Omental fat pad (tissue), 3 donors: ENCODE measurements at regions not wholly inside any gene's neighbourhood (a gene's known extent, or its start where the extent isn't known, plus 50 kb on each side); places are given as distances from the start of the nearest gene placed in this dataset.
A peak's percentile ranks its signal among the peaks of the same experiment; 100 is the strongest.
"Not testable (repeated sequence)": the region's sequence is repeated elsewhere in the genome, so short reads cannot be mapped to it uniquely, and the experiment has no call there.

Experiments used
- ATAC-seq: fragments of 150-250 bp; one replicate; pipeline ENCODE4 v1.9.1; 2016; ENCODE audit warnings: mild to moderate bottlenecking, moderate library complexity; ENCODE audit not compliant: low FRiP score
- DNase-seq: peaks from one replicate; pipeline ENCODE4 v3.0.0-alpha.2; 2019; ENCODE audit warnings: low spot score
- TF ChIP-seq, protein P1 (sequence below), 3 donors: fragments of 450-650 bp; IDR thresholded peaks; one replicate each; pipeline ENCODE4 v1.5.1; 2016 to 2017; ENCODE audit warnings: antibody characterized with exemption in 3 of 3, mild to moderate bottlenecking in 3 of 3, moderate library complexity in 2 of 3

DNA sequence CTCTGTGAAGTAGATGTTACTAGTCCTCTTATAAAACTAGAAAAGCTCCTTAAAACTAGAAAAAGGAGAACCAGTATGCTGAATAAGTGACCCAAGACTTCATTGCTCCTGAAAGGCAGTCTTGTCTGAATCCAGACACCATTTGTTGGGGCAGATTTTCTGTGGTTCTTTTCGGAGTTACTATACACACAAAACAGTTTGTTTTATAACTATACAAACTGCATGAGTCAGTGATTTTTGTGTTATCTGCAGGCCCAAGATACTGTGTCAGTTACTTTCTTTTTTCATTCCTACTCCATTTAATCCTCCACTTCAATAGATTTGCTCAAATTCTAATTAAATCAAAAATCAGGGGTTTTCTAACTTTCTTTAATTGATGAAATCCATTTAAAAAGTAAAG, 244.6 kb downstream of the ARPP21 start:
- TF ChIP-seq, protein P1, sequence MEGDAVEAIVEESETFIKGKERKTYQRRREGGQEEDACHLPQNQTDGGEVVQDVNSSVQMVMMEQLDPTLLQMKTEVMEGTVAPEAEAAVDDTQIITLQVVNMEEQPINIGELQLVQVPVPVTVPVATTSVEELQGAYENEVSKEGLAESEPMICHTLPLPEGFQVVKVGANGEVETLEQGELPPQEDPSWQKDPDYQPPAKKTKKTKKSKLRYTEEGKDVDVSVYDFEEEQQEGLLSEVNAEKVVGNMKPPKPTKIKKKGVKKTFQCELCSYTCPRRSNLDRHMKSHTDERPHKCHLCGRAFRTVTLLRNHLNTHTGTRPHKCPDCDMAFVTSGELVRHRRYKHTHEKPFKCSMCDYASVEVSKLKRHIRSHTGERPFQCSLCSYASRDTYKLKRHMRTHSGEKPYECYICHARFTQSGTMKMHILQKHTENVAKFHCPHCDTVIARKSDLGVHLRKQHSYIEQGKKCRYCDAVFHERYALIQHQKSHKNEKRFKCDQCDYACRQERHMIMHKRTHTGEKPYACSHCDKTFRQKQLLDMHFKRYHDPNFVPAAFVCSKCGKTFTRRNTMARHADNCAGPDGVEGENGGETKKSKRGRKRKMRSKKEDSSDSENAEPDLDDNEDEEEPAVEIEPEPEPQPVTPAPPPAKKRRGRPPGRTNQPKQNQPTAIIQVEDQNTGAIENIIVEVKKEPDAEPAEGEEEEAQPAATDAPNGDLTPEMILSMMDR (IDR thresholded peaks at IDR 0.05) = no peak

DNA sequence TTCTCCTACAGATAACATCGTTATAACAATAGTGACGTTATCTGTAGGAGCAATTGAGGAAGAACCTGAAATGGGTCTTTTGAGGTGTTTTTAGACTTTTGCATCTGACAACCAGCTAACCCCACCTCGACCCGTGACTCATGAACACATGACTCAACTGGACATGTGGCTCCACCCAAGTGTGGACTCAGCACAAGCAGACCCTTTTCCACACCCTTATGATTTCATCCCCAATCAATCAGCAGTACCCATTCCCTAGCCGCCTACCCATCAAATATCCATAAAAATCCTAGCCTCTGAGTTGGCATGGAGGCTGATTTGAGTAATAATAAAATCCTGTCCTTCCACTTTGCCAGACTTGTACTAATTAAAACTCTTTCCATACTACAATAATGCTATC, 255.4 kb downstream of the ARPP21 start:
- TF ChIP-seq, protein P1 (IDR thresholded peaks at IDR 0.05) = no peak
- no peak for ATAC-seq
- DNase-seq = no peak

More for the DNA sequence above, 244.6 kb downstream of the ARPP21 start:
- DNase-seq = no peak
- ATAC-seq = no peak

DNA sequence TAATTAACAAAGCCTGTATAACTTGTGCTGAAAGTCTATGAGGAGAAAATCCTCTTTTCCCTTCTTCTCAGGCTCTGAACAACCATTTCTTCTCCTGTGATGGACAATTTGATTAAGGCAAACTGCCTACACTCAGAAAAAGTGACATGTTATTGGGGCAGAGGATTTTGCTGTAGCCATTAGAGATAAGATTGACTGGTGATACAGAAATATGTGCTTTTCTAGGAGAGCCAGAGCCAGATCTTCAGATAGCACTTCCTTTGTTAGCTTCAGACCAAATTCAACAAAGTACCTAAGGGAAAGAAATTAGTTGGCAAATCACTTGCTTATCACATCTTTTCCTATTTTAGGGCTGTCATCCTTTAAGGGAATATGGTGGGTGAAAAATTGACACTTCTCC, 259.9 kb downstream of the ARPP21 start:
- TF ChIP-seq, protein P1 (IDR thresholded peaks at IDR 0.05) = no peak
- ATAC-seq (no peak), DNase-seq (no peak)

DNA sequence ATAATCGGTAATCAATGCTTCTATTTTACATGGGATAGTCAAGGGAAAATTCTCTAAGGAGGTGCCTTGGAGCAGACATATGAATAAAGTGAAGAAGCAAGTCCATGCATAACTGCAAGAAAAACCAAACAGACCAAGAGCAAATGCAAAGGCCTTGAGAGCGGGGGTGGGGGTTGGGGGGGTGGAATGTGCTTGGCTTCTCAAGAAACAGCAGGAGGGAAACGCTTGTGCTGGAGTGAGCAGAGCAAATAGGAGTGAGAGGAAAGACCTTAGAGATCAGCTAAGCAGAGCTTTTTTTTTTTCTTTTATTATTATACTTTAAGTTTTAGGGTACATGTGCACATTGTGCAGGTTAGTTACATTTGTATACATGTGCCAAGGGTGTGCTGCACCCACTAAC, 260.8 kb downstream of the ARPP21 start:
- DNase-seq = no peak
- ATAC-seq = no peak
- TF ChIP-seq, protein P1 (IDR thresholded peaks at IDR 0.05) = no peak

DNA sequence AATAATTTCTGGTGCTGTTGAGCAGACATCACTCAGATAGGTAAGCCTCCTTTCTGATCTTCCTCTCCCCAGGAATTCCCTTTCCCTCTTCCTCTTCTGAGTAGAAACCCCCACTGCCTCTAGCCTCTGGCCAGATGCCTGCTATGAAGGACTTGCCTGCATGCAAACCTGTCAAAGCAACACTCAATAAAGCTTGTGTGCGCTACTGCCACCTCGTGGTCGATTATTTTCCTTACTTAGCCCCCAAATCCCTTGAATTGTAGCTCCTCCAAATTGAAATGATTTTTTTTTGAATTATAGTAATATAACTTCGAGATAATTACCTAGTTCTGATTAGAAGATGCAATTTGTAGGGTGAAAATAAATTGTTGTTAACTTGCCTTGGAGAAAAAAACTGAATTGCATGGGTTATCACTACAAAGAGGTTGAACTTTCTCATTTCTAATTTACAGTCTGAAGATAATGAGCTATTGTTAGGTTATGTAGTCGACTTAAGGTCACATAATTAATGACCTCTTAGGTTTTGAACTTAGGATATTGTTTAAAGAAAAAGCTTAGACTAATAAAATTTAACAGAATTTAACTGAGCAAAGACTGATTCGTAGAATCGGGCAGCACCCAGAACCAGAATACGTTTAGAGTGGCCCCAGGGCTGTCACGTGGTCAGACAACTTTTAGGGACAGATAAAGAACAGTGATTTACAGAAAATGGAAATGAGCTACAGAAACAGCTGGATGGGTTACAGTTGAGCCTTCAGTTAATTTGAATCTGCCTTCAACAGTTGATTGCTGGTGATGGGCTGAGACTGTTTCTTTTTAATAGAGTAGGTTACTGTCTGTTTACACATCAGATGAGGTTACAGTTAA, 269.3 kb downstream of the ARPP21 start:
- ATAC-seq (no peak), DNase-seq (peak; percentile 60)
- TF ChIP-seq, protein P1 (IDR thresholded peaks at IDR 0.05) = no peak

- TF ChIP-seq, protein P1 (IDR thresholded peaks at IDR 0.05) = no peak
- ATAC-seq (no peak), DNase-seq (no peak)
Measured at GRCh38 chr3:35919160-35919559, 279.8 kb downstream of the ARPP21 start.

- TF ChIP-seq, protein P1 (IDR thresholded peaks at IDR 0.05) = no peak
- DNase-seq (no peak), ATAC-seq (no peak)
Measured at GRCh38 chr3:35921718-35922117, 282.4 kb downstream of the ARPP21 start.

DNA sequence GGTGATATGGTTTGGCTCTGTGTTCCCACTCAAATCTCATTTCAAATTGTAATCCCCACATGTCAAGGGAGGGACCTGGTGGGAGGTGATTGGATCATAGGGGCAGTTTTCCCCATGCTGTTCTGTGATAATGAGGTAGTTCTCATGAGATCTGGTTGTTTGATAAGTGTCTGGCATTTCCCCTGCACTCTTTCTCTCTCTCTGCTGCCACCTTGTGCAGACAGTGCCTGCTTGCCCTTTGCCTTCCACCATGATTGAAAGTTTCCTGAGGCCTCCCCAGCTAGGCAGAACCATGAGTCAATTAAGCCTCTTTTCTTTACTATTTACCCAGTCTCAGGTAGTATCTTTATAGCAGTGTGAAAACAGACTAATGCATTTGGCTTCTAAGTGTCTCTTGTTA, 284.7 kb downstream of the ARPP21 start:
- not testable (repeated sequence) for DNase-seq, ATAC-seq
